Spinal cord (tissue), 9 donors: ENCODE measurements at regions not wholly inside any gene's neighbourhood (a gene's known extent, or its start where the extent isn't known, plus 50 kb on each side); places are given as distances from the start of the nearest gene placed in this dataset.

ENCODE experiments used
- DNase-seq, 6 donors: peaks; one replicate each; pipeline versions ENCODE4 v3.0.0 to v3.0.0-alpha.2; 2013 to 2015; ENCODE audit warnings: low spot score in 6 of 6, low read depth in 4 of 6
- H3K27ac ChIP-seq: one replicate; pipeline ENCODE4 v1.5.1; 2013; ENCODE audit warnings: low read depth, low read length, control low read depth
- H3K27me3 ChIP-seq: one replicate; pipeline ENCODE4 v1.6.1; 2013; ENCODE audit warnings: low read length; ENCODE audit not compliant: control insufficient read depth, insufficient read depth
- H3K36me3 ChIP-seq: one replicate; pipeline ENCODE4 v1.6.1; 2013; ENCODE audit warnings: low read length; ENCODE audit not compliant: control insufficient read depth, insufficient read depth
- H3K4me1 ChIP-seq: one replicate; pipeline ENCODE4 v1.6.1; 2013; ENCODE audit warnings: low read length; ENCODE audit not compliant: control insufficient read depth, insufficient read depth
- H3K4me3 ChIP-seq: one replicate; pipeline ENCODE4 v1.5.1; 2013; ENCODE audit warnings: low read depth, low read length, control low read depth
- H3K9me3 ChIP-seq: one replicate; pipeline ENCODE4 v1.6.1; 2013; ENCODE audit warnings: low read length; ENCODE audit not compliant: control insufficient read depth, insufficient read depth
- WGBS: methylation state at CpG from one replicate; pipeline ENCODE4 v1.1.5; 2013; ENCODE audit warnings: missing lambda C conversion rate; ENCODE audit not compliant: insufficient coverage; 5-methylcytosine and 5-hydroxymethylcytosine counted together
- donor health status: healthy.

DNA sequence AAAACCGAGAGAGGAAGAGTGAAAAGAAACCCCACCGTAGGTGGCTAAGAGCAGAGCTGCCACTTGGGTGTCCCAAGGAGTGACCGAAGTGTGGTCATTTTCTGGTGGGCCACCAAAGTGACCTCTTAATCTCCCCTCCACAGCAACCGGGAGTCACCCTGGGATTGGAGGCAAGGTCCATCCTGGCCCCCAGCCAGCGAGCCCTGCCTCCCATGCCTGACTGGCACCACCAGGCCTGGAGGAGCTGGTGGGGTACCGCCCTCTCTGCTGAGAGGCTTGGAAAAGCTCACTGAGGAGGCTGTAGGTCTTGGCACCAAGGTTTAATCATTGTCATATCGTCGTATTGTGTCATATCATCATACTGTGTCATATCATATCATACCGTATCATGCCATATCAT is 74.0 kb upstream of the TRPM1 start:
- Histone ChIP-seq H3K4me1 (peaks cover 3% of the 10 kb centered on the region), H3K4me3 (no peak overlapping the region), H3K27me3 (no peaks in the 10 kb centered on the region), H3K27ac (no peak overlapping the region), H3K36me3 (no peaks in the 10 kb centered on the region), H3K9me3 (no peaks in the 10 kb centered on the region)
- DNase-seq = no peak
- WGBS = 98% methylated on average over 5 of the region's 9 CpGs

DNA sequence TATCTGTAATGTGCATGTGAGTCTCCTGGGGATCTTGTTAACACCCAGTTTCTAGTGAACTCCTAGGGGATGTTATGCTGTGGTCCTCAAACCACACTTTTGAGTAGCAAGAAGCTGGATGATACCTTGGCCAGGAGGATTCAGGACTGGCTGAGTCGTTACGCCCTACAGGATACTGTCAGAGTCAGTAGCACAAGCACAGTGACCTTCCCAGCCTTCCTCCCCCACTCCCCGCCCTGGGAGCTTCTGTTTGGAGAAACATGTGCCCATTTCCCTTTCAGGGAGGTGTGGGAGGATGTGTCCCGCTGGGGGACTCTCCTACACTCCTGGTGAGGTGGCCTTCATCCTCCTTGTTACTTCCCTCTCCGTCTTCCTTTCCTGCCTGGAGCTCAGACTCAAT is 76.4 kb upstream of the TRPM1 start:
- DNase-seq = no peak
- WGBS = 49% methylated on average over 3 of the region's 5 CpGs

DNA sequence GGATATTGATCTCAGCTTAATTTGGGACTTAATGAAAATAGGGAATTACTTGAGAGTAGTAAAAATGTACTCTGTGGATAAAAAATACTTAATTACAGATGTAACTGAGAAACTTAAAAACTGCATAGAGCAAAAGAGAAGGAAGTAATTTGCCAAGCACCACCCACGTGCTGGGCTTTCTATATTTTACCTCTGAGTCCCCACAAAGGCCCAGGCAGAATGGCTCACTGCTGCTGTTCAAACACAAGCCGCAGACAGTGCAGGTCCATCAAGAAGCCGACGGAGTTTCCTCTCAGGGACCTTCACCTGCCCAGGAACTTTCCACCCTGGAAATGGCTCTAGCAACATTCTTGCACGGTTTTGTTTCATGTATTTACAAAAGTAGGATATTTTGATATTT is 77.2 kb upstream of the TRPM1 start:
- WGBS = 77% methylated on average over 4 of the region's 5 CpGs
- Histone ChIP-seq H3K36me3 (no peaks in the 10 kb centered on the region), H3K4me1 (peaks cover 3% of the 10 kb centered on the region), H3K27me3 (no peaks in the 10 kb centered on the region), H3K9me3 (no peaks in the 10 kb centered on the region), H3K4me3 (no peak overlapping the region), H3K27ac (no peak overlapping the region)
- peak in 1 of 6 donors; percentile 18 for DNase-seq

More for the DNA sequence above, 76.4 kb upstream of the TRPM1 start:
- H3K9me3 ChIP-seq = no peaks in the 10 kb centered on the region
- H3K4me1 ChIP-seq = peaks cover 3% of the 10 kb centered on the region
- no peaks in the 10 kb centered on the region for H3K36me3 ChIP-seq
- no peak overlapping the region for H3K27ac ChIP-seq
- H3K27me3 ChIP-seq = no peaks in the 10 kb centered on the region
- no peak overlapping the region for H3K4me3 ChIP-seq

DNA sequence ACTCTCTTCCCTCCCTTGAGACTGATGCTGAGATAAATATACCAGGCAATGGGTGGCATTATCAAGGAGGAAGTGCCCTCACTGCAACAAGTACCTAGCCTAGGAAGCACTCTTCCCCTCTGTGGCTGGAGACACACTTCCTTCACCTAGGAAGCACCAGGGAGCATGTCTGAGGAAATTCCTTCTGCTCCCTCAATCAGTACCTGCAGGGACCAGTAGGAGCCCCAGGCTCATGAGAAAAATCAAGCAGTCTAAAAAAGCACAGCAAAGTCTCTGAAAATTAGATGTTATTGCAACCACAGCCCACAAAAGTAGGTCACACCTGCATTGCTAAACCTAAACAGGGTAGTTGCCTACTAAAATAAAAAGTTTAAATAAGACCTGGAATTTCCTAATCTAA is 78.2 kb upstream of the TRPM1 start:
- Histone ChIP-seq H3K4me1 (peaks cover 3% of the 10 kb centered on the region), H3K27ac (no peak overlapping the region), H3K27me3 (no peaks in the 10 kb centered on the region), H3K4me3 (no peak overlapping the region), H3K9me3 (no peaks in the 10 kb centered on the region), H3K36me3 (no peaks in the 10 kb centered on the region)
- DNase-seq = no peak

DNA sequence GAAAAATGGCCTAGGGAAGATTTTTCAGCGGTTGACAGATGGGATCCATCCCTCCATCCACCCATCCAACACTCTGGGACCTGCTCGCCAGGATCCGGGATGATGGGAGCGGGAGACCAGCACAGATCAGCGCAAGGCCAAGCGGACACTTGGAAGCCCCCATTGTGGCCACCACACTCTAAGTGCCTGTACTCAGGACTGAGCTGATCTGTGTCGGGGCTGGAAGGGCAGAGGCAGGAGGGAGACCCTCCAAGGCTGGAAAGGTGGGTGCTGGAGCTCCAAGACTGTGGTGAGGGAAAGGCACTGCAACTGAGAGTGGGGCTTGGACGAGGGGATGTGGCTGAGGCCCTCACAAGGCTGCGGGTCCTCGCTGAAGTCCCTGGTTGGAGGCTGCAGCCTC is 91.8 kb upstream of the TRPM1 start:
- no peak for DNase-seq
- H3K36me3 ChIP-seq = no peaks in the 10 kb centered on the region
- 95% methylated on average over 9 of the region's 10 CpGs for WGBS

DNA sequence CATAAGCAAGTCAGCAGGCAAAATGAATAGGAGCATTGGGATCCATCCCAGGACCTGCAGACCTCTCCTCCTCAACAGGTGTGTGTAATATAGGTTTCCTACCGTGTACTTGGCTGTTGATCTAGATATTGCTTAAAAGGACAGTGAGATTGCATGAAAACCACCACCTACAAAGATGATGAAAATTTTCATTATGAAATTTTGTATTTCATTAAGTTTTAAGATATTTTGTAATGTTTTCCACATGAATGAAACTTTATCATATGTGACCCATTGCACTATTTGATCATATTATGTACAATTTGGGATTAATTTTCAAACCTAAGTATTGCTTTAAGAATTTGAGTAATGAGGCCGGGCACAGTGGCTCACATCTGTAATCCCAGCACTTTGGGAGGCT is 94.3 kb upstream of the TRPM1 start:
- Histone ChIP-seq H3K9me3 (no peaks in the 10 kb centered on the region), H3K4me3 (no peak overlapping the region), H3K27me3 (no peaks in the 10 kb centered on the region), H3K27ac (no peak overlapping the region), H3K36me3 (no peaks in the 10 kb centered on the region), H3K4me1 (peaks cover 3% of the 10 kb centered on the region)
- DNase-seq = no peak
- WGBS = no CpG with 5 or more reads among the region's 2 CpGs

More for the DNA sequence above, 91.8 kb upstream of the TRPM1 start:
- no peak overlapping the region for H3K4me3 ChIP-seq
- no peak overlapping the region for H3K27ac ChIP-seq
- H3K9me3 ChIP-seq = no peaks in the 10 kb centered on the region
- H3K4me1 ChIP-seq = no peaks in the 10 kb centered on the region
- no peaks in the 10 kb centered on the region for H3K27me3 ChIP-seq

DNA sequence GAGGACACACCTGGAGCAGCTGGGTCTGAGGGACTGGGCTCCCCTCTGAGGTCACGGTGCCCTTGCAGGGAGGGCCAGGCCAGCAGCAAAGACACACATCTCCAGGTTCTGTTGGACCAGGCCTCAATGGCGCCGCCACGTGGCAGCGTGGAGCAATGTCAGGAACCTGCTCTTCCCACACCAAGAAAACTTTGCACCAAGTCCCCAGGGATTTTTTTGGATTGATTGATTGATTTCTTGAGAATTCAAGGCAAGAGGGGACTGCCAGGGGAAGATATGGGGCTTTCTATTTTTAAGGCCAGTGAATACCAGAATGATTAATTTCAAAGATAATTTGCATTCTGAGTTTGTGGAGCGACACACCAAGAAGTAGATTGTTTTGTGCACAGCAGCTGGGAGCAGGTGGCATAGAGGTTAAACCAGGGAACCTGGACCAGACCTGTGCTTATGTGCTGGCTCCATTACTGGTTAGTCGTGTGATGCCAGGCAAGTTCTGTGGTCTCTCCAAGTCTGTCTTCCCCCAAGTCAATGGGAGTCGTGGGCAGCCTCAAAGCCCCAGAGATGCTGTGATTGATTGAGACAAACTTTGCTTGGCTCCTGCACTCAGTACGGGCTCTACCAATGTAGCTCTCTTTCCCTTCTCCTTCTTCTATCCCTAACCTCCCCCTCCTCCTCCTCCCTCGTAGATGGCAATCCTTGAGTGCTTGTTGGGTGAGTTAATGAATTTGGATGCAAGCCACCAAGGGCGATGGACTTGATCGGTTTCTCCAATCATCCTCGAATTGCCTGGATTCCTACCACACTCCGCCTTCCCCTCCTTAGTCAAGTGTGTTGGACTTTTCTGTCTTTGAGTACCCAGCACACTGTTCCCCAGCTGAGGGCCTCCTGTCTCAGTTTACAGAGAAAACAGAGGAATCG is 96.2 kb upstream of the TRPM1 start:
- Histone ChIP-seq H3K4me1 (peaks cover 8% of the 10 kb centered on the region), H3K27me3 (peaks cover 2% of the 10 kb centered on the region), H3K36me3 (no peaks in the 10 kb centered on the region), H3K9me3 (no peaks in the 10 kb centered on the region), H3K27ac (no peak overlapping the region), H3K4me3 (no peak overlapping the region)
- WGBS = 92% methylated on average over 7 of the region's 15 CpGs
- DNase-seq = no peak

DNA sequence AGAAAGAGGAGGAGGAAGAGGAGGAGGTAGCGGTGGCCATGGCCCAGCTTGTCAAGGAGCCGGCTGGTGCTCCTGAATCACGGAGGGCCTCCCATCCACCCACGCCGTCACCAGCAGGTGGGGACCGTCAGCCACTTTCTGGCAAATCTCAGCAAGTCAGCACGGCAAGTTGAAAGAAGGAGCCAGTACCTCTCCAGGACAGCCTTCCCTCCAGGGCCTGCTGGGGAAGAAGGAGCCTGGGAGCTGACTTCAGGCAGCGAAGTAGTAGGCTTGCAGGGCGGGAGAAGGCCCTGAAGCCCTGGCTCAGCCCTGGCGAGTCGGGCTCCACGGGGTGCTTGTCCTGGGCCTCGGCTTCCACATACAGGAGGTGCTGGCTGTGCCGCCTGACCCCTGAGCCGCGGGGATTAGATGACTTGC is 99.2 kb upstream of the TRPM1 start:
- H3K4me3 ChIP-seq = no peak overlapping the region
- no peaks in the 10 kb centered on the region for H3K36me3 ChIP-seq
- H3K4me1 ChIP-seq = peaks cover 18% of the 10 kb centered on the region
- no peak overlapping the region for H3K27ac ChIP-seq
- no peaks in the 10 kb centered on the region for H3K9me3 ChIP-seq
- peaks cover 2% of the 10 kb centered on the region for H3K27me3 ChIP-seq
- peak in 2 of 6 donors; percentile 75 to 91 for DNase-seq
- WGBS = 73% methylated on average over 13 of the region's 16 CpGs

DNA sequence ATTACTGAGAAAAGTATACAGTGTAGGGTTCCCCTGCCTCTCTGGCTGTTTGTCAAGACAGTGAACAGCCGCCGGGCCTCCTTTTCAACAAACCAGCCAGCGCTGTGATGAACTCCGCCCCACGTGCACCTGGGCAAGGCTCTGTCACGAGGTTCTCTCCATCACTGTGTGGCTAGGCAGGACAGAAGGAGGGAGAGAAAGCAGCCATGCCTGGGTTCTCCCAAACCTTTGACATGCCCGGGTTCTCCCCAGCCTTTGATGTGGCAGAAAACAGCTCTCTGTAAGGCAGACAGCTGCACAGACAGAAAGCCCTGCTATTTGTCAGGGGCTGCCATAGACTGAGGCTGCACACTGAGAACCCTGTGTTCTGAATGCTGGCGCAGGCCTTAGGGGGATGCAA is 101.4 kb upstream of the TRPM1 start:
- 66% methylated on average over 8 of the region's 8 CpGs for WGBS
- no peak overlapping the region for H3K27ac ChIP-seq
- H3K4me3 ChIP-seq = no peak overlapping the region
- peaks cover 18% of the 10 kb centered on the region for H3K4me1 ChIP-seq
- H3K27me3 ChIP-seq = peaks cover 2% of the 10 kb centered on the region
- no peak for DNase-seq
- H3K9me3 ChIP-seq = no peaks in the 10 kb centered on the region
- no peaks in the 10 kb centered on the region for H3K36me3 ChIP-seq

DNA sequence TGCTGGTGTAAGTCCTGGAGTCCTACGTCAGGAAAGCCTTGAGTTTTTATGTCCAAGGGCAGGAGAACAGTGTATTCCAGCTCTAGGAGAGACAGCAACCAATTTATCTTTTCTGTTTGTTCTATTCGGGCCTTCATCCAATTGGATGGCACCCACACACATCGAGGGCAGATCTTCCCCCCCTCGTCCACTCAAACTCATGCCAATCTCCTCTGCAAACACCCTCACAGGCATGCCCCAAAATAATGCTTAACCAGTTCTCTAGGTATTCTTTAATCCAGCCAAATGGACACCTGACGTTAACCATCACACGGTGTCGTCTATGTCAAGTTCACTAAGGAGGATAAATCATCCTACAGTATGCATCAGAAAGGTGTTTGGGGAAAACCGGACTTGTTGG is 102.5 kb upstream of the TRPM1 start:
- Histone ChIP-seq H3K36me3 (no peaks in the 10 kb centered on the region), H3K27ac (no peak overlapping the region), H3K27me3 (peaks cover 2% of the 10 kb centered on the region), H3K4me3 (no peak overlapping the region), H3K9me3 (no peaks in the 10 kb centered on the region), H3K4me1 (peaks cover 18% of the 10 kb centered on the region)
- 69% methylated on average over 4 of the region's 8 CpGs for WGBS
- DNase-seq = no peak
